ENCODE measurements at regions not wholly inside any gene's neighbourhood (a gene's known extent, or its start where the extent isn't known, plus 50 kb on each side); places are given as distances from the start of the nearest gene placed in this dataset.

- no peak for TF ChIP-seq CTCF (IDR thresholded peaks at IDR 0.05)
- ATAC-seq = no peak
Observed at GRCh38 chr5:155947394-155948062, 379.4 kb upstream of the SGCD start.

GRCh38 chr5:155948576-155948975 is 378.4 kb upstream of the SGCD start:
- TF ChIP-seq CTCF (IDR thresholded peaks at IDR 0.05) = no peak
- Histone ChIP-seq H3K4me1 (peaks cover 4% of the 10 kb centered on the region), H3K36me3 (ENCODE audit: insufficient read depth in 1 of 2, low read depth in 1 of 2) (no peaks in the 10 kb centered on the region), H3K4me3 (no peak overlapping the region), H3K27me3 (ENCODE audit: insufficient read depth in 3 of 3, low read length in 2 of 3) (no peaks in the 10 kb centered on the region), H3K27ac (no peak overlapping the region), H3K9me3 (no peaks in the 10 kb centered on the region)
- intact Hi-C loops (cut with DNase I) = loop anchor here in 1 of 2 donors (10.0 kb wide), 1 partner anchor 876 kb away; no protein-coding TSS in a partner anchor
- WGBS, 3 donors = 86 to 93% (median 89%) methylated on average over 3 of the region's 3 CpGs
- DNase-seq (no peak), ATAC-seq (no peak)

More at GRCh38 chr5:155947394-155948062, 379.4 kb upstream of the SGCD start:
- H3K9me3 ChIP-seq = no peaks in the 10 kb centered on the region
- no peak for DNase-seq
- H3K36me3 ChIP-seq (ENCODE audit: insufficient read depth in 1 of 2, low read depth in 1 of 2) = no peaks in the 10 kb centered on the region
- no peak overlapping the region for H3K27ac ChIP-seq
- intact Hi-C loops (cut with DNase I) = loop anchor here in 1 of 2 donors (10.0 kb wide), 1 partner anchor 877 kb away; no protein-coding TSS in a partner anchor
- no peaks in the 10 kb centered on the region for H3K27me3 ChIP-seq (ENCODE audit: insufficient read depth in 3 of 3, low read length in 2 of 3)
- 64 to 79% (median 75%) methylated on average over 4 of the region's 4 CpGs for WGBS, 3 donors
- H3K4me3 ChIP-seq = no peak overlapping the region
- no peaks in the 10 kb centered on the region for H3K4me1 ChIP-seq

GRCh38 chr5:155952486-155953089 is 374.4 kb upstream of the SGCD start:
- H3K27ac ChIP-seq = no peak overlapping the region

GRCh38 chr5:155953335-155953734 is 373.6 kb upstream of the SGCD start:
- no peak for ATAC-seq
- Histone ChIP-seq H3K4me3 (no peak overlapping the region), H3K27me3 (ENCODE audit: insufficient read depth in 3 of 3, low read length in 2 of 3) (no peaks in the 10 kb centered on the region), H3K27ac (no peak overlapping the region), H3K4me1 (peaks cover 4% of the 10 kb centered on the region), H3K9me3 (no peaks in the 10 kb centered on the region), H3K36me3 (ENCODE audit: insufficient read depth in 1 of 2, low read depth in 1 of 2) (no peaks in the 10 kb centered on the region)
- TF ChIP-seq CTCF (IDR thresholded peaks at IDR 0.05) = no peak
- intact Hi-C loops (cut with DNase I) = no loop called here
- 71 to 100% (median 85%) methylated on average over 1 of the region's 1 CpG for WGBS, 3 donors
- no peak for DNase-seq

More at GRCh38 chr5:155952486-155953089, 374.4 kb upstream of the SGCD start:
- Histone ChIP-seq H3K9me3 (no peaks in the 10 kb centered on the region), H3K36me3 (ENCODE audit: insufficient read depth in 1 of 2, low read depth in 1 of 2) (no peaks in the 10 kb centered on the region), H3K4me1 (peaks cover 4% of the 10 kb centered on the region), H3K4me3 (no peak overlapping the region), H3K27me3 (ENCODE audit: insufficient read depth in 3 of 3, low read length in 2 of 3) (no peaks in the 10 kb centered on the region)
- no peak for DNase-seq
- TF ChIP-seq CTCF (IDR thresholded peaks at IDR 0.05) = no peak
- 63 to 82% (median 64%) methylated on average over 7 of the region's 7 CpGs for WGBS, 3 donors
- ATAC-seq = no peak
- intact Hi-C loops (cut with DNase I) = no loop called here
